ENCODE measurements at regions not wholly inside any gene's neighbourhood (a gene's known extent, or its start where the extent isn't known, plus 50 kb on each side); places are given as distances from the start of the nearest gene placed in this dataset.

DNA sequence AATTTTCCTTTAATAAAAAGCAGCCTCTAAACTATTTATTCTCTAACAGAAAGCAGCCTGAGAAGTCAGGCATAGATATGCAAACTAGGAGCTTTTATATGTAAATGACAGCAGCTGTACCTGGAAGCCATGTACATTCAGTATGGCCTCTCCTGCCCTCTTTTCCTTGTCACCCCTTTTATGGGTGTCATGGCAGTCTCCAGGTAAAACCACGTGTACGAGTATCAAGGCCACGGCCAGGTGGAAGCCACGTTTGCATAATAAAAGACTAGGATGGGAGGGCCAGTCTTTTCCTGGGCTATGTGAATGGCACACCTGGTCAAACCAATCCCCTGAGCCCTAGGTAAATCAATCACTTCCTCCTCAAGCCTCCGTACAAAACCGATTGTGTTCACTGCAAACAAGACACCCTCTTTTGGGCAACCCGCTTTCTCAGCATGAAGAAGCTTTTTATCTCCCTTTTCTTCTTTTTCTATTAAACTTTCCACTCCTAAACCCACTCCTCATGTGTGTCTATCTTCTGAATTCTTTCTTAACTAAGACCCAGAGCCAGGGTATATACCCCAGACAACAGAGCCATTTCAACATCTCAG is 419.5 kb upstream of the CTNND2 start:
- H3K9me3 Mint-ChIP-seq (ENCODE audit: unreplicated experiment), result peaks cover 10% of the 10 kb centered on the region
- BruUV-seq (replicated peaks), result no TSS peak
- DNase-seq (ENCODE audit: unreplicated experiment), result no peak
- no peak overlapping the region for H3K27ac Mint-ChIP-seq (ENCODE audit: low read depth, unreplicated experiment)
- POLR2A ChIA-PET, result no interaction called here
- no peak overlapping the region for H3K4me3 Mint-ChIP-seq (ENCODE audit: unreplicated experiment)
- CTCF ChIA-PET, result no interaction called here
- no peaks in the 10 kb centered on the region for H3K27me3 Mint-ChIP-seq (ENCODE audit: insufficient read depth, unreplicated experiment)
- H3K36me3 Mint-ChIP-seq (ENCODE audit: insufficient read depth, unreplicated experiment), result no peaks in the 10 kb centered on the region
- intact Hi-C loops (cut with micrococcal nuclease), result no loop called here
- H3K4me1 Mint-ChIP-seq (ENCODE audit: insufficient read depth, unreplicated experiment), result peaks cover 6% of the 10 kb centered on the region
- TF ChIP-seq, protein P1, sequence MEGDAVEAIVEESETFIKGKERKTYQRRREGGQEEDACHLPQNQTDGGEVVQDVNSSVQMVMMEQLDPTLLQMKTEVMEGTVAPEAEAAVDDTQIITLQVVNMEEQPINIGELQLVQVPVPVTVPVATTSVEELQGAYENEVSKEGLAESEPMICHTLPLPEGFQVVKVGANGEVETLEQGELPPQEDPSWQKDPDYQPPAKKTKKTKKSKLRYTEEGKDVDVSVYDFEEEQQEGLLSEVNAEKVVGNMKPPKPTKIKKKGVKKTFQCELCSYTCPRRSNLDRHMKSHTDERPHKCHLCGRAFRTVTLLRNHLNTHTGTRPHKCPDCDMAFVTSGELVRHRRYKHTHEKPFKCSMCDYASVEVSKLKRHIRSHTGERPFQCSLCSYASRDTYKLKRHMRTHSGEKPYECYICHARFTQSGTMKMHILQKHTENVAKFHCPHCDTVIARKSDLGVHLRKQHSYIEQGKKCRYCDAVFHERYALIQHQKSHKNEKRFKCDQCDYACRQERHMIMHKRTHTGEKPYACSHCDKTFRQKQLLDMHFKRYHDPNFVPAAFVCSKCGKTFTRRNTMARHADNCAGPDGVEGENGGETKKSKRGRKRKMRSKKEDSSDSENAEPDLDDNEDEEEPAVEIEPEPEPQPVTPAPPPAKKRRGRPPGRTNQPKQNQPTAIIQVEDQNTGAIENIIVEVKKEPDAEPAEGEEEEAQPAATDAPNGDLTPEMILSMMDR (IDR thresholded peaks at IDR 0.05; ENCODE audit: unreplicated experiment), result no peak

DNA sequence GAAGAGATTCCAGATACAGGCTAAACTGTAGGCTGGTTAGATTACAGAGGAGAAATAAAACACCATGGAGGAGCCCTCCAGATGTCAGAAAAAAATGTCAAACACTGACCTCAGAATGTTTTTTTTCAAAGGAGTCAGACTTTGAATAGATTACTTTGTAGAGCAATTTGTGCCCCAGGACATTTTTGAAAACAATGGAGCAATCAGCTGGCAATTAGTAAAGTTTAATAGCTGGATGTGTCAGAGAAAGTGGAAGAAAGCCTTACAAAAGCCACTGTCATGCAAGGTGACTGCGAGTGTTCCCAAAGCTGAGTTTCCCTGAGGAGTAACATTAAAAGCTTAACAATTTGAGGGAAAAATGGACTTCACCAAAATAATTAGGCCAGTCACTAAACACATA is 417.8 kb upstream of the CTNND2 start:
- ChIA-PET POLR2A (no interaction called here), CTCF (interaction anchor here (0.6 kb wide), 1 partner anchor 9 kb away, joined by 4 read pairs; no protein-coding TSS in a partner anchor)
- no peak for DNase-seq (ENCODE audit: unreplicated experiment)
- BruUV-seq (replicated peaks), result no TSS peak
- no peaks in the 10 kb centered on the region for H3K27me3 Mint-ChIP-seq (ENCODE audit: insufficient read depth, unreplicated experiment)
- no peak overlapping the region for H3K27ac Mint-ChIP-seq (ENCODE audit: low read depth, unreplicated experiment)
- H3K4me1 Mint-ChIP-seq (ENCODE audit: insufficient read depth, unreplicated experiment), result peaks cover 8% of the 10 kb centered on the region
- H3K36me3 Mint-ChIP-seq (ENCODE audit: insufficient read depth, unreplicated experiment), result no peaks in the 10 kb centered on the region
- H3K9me3 Mint-ChIP-seq (ENCODE audit: unreplicated experiment), result peaks cover 4% of the 10 kb centered on the region
- intact Hi-C loops (cut with micrococcal nuclease), result no loop called here
- TF ChIP-seq, protein P1 (IDR thresholded peaks at IDR 0.05; ENCODE audit: unreplicated experiment), result no peak
- no peak overlapping the region for H3K4me3 Mint-ChIP-seq (ENCODE audit: unreplicated experiment)

DNA sequence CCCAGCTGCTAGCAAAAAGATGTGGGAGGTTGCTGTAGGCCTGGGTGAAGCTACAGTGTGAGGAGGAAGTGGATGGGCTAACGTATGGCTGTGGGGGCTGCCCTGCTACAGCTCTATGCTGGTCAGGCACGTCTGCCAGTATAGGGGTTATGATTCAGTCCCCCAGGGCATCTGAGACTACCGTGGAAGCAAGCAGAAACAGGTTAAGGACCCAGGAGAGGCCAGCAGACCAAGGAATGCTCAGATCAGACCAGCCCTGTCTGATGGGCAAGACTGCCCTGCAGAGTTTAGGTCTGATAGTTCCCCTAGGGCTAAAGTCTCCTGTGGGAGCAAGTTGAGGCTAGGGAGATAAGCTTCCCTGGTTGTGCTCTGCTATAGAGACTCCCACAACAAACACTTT is 416.1 kb upstream of the CTNND2 start:
- intact Hi-C loops (cut with micrococcal nuclease), result no loop called here
- Mint-ChIP-seq H3K36me3 (ENCODE audit: insufficient read depth, unreplicated experiment) (no peaks in the 10 kb centered on the region), H3K4me3 (ENCODE audit: unreplicated experiment) (no peak overlapping the region), H3K27me3 (ENCODE audit: insufficient read depth, unreplicated experiment) (no peaks in the 10 kb centered on the region), H3K9me3 (ENCODE audit: unreplicated experiment) (no peaks in the 10 kb centered on the region), H3K27ac (ENCODE audit: low read depth, unreplicated experiment) (no peak overlapping the region), H3K4me1 (ENCODE audit: insufficient read depth, unreplicated experiment) (peaks cover 13% of the 10 kb centered on the region)
- ChIA-PET POLR2A (no interaction called here), CTCF (interaction anchor here (0.6 kb wide), 1 partner anchor 49 kb away, joined by 3 read pairs; no protein-coding TSS in a partner anchor)
- no peak for DNase-seq (ENCODE audit: unreplicated experiment)
- TF ChIP-seq, protein P1 (IDR thresholded peaks at IDR 0.05; ENCODE audit: unreplicated experiment), result no peak
- BruUV-seq (replicated peaks), result no TSS peak

DNA sequence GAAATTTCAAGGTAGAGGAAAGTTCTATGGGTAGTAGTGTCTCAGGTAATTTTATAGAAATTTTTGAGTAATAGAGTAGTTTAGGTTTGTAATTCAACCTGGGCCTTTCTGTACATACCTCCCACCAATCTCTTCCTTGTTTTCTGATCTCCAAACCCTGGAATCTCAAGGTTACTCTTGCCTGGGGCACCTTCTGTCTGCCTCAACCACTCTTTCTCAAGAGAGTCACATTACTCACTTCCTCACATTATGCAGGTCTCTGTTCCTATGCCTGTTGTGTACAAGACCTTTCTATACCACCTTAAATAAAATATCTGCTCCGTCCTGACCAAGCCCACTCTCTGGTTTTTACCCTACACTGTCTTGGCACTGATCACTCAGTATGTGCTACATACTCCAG is 412.6 kb upstream of the CTNND2 start:
- CTCF ChIA-PET, result interaction anchor here (1.1 to 1.2 kb wide), 2 partner anchors 31 to 1163 kb away, joined by 3 read pairs; no protein-coding TSS in a partner anchor
- no peak overlapping the region for H3K4me3 Mint-ChIP-seq (ENCODE audit: unreplicated experiment)
- no peak overlapping the region for H3K27ac Mint-ChIP-seq (ENCODE audit: low read depth, unreplicated experiment)
- H3K27me3 Mint-ChIP-seq (ENCODE audit: insufficient read depth, unreplicated experiment), result no peaks in the 10 kb centered on the region
- H3K36me3 Mint-ChIP-seq (ENCODE audit: insufficient read depth, unreplicated experiment), result no peaks in the 10 kb centered on the region
- peak; percentile 42 for DNase-seq (ENCODE audit: unreplicated experiment)
- H3K4me1 Mint-ChIP-seq (ENCODE audit: insufficient read depth, unreplicated experiment), result peaks cover 10% of the 10 kb centered on the region
- POLR2A ChIA-PET, result no interaction called here
- no TSS peak for BruUV-seq (replicated peaks)
- intact Hi-C loops (cut with micrococcal nuclease), result no loop called here
- H3K9me3 Mint-ChIP-seq (ENCODE audit: unreplicated experiment), result no peaks in the 10 kb centered on the region
- TF ChIP-seq, protein P1 (IDR thresholded peaks at IDR 0.05; ENCODE audit: unreplicated experiment), result no peak

Data from MCF 10A (cell line).